ENCODE measurements at regions not wholly inside any gene's neighbourhood (a gene's known extent, or its start where the extent isn't known, plus 50 kb on each side); places are given as distances from the start of the nearest gene placed in this dataset.

DNA sequence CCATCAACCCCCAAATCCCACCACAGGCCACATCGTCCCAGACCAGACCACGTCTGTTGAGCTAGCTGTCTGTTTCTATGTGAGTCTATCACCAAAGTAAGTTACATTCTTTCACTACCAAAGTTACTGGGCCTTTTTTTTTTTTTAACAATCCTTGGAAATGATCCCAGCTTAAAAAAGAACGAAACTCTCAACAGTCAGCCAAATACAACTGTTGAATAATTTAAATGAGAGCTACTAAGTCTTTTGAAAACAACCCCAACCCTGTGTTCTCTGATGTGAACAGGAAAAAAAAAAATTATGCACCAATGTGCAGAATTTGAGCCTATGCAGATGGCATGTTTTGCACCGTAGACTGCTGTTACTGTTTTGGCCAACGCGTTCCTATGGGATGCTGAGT, 134.0 kb upstream of the ETS2 start:
- Histone ChIP-seq H3K9me2 (ENCODE audit: insufficient read depth, low read length) (no peaks in the 10 kb centered on the region), H3K27ac (ENCODE audit: low read depth, low read length, poor library complexity, severe bottlenecking) (no peak overlapping the region), H3K9me3 (ENCODE audit: low read length) (no peaks in the 10 kb centered on the region), H3K4me2 (ENCODE audit: low read length) (no peak overlapping the region), H3K4me1 (ENCODE audit: insufficient read depth, low read length, poor library complexity, severe bottlenecking) (no peaks in the 10 kb centered on the region), H3K79me2 (ENCODE audit: insufficient read depth, low read depth, low read length) (no peaks in the 10 kb centered on the region), H3K4me3 (ENCODE audit: low read depth, low read length, poor library complexity, severe bottlenecking) (no peak overlapping the region), H4K20me1 (ENCODE audit: insufficient read depth, low read length) (no peaks in the 10 kb centered on the region), H2AFZ (ENCODE audit: low read length) (no peak overlapping the region), H3K36me3 (ENCODE audit: insufficient read depth, low read length) (no peaks in the 10 kb centered on the region)
- TF ChIP-seq, protein P1, sequence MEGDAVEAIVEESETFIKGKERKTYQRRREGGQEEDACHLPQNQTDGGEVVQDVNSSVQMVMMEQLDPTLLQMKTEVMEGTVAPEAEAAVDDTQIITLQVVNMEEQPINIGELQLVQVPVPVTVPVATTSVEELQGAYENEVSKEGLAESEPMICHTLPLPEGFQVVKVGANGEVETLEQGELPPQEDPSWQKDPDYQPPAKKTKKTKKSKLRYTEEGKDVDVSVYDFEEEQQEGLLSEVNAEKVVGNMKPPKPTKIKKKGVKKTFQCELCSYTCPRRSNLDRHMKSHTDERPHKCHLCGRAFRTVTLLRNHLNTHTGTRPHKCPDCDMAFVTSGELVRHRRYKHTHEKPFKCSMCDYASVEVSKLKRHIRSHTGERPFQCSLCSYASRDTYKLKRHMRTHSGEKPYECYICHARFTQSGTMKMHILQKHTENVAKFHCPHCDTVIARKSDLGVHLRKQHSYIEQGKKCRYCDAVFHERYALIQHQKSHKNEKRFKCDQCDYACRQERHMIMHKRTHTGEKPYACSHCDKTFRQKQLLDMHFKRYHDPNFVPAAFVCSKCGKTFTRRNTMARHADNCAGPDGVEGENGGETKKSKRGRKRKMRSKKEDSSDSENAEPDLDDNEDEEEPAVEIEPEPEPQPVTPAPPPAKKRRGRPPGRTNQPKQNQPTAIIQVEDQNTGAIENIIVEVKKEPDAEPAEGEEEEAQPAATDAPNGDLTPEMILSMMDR (conservative IDR thresholded peaks at IDR 0.05; ENCODE audit: low read length) = no peak
- no peak for TF ChIP-seq EZH2phosphoT487 (IDR thresholded peaks at IDR 0.05; ENCODE audit: borderline replicate concordance, low read depth, low read length)
- intact Hi-C loops (cut with micrococcal nuclease; ENCODE audit: unreplicated experiment) = no loop called here
- DNase-seq (ENCODE audit: low spot score) = no peak
- ChIA-PET POLR2A (no interaction called here), CTCF (ENCODE audit: unreplicated experiment) (no interaction called here)
- BruUV-seq (replicated peaks) = no TSS peak

DNA sequence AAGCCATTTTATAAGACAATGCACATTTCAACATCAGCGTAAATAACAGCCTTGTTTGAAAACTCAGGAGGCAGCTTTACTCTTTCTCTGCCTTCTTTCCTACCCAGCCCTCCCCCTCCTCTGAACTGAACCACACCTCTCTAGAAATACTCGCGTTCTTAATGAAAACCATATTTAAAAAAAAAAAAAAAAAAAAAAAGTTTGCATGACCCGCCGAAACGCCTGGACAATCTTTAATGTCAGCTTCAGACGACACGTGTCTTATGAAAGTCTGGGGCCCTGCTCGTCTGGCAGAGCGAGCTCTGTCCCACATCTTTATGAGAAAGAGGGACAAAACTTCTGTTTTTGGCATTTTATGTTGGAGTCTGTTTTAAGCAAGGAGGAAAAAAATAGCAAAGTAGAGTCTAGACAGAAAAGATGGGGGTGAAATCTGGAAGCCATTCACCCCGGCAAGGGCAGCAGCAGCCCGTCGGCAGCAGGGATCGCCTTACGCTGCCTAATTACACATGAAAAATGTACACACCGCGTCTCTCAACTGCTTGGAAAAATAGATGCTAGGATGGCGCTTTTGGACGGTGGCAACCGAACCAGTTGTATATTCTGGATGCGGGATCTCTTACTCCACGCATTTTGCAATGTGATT, 130.4 kb upstream of the ETS2 start:
- intact Hi-C loops (cut with micrococcal nuclease; ENCODE audit: unreplicated experiment) = no loop called here
- Histone ChIP-seq H3K79me2 (ENCODE audit: insufficient read depth, low read depth, low read length) (no peaks in the 10 kb centered on the region), H3K4me2 (ENCODE audit: low read length) (no peak overlapping the region), H3K27ac (ENCODE audit: low read depth, low read length, poor library complexity, severe bottlenecking) (no peak overlapping the region), H2AFZ (ENCODE audit: low read length) (no peak overlapping the region), H3K4me3 (ENCODE audit: low read depth, low read length, poor library complexity, severe bottlenecking) (no peak overlapping the region), H4K20me1 (ENCODE audit: insufficient read depth, low read length) (no peaks in the 10 kb centered on the region), H3K36me3 (ENCODE audit: insufficient read depth, low read length) (no peaks in the 10 kb centered on the region), H3K9me3 (ENCODE audit: low read length) (no peaks in the 10 kb centered on the region), H3K9me2 (ENCODE audit: insufficient read depth, low read length) (no peaks in the 10 kb centered on the region), H3K4me1 (ENCODE audit: insufficient read depth, low read length, poor library complexity, severe bottlenecking) (no peaks in the 10 kb centered on the region)
- CTCF ChIA-PET (ENCODE audit: unreplicated experiment) = no interaction called here
- no peak for TF ChIP-seq EZH2phosphoT487 (IDR thresholded peaks at IDR 0.05; ENCODE audit: borderline replicate concordance, low read depth, low read length)
- TF ChIP-seq, protein P1 (conservative IDR thresholded peaks at IDR 0.05; ENCODE audit: low read length) = no peak
- POLR2A ChIA-PET = no interaction called here
- BruUV-seq (replicated peaks) = no TSS peak
- no peak for DNase-seq (ENCODE audit: low spot score)

DNA sequence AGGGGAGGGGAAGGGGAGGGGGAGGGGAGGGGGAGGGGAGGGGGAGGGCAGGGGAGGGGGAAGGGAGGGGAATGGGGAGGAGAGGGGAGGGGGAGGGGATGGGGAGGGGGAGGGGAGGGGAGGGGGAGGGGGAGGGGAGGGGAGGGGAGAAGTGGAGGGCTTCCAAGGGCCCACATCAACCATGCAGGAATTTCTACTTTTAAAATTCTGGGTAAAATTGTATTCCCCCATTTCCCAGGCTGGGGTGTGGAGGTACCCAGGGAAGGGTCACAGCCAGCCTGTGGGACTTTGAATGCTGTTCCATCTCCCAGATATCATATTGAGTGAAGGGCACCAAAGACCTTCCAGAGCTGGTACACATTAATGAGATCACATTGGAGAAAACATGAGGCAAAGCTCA, 126.9 kb upstream of the ETS2 start:
- intact Hi-C loops (cut with micrococcal nuclease; ENCODE audit: unreplicated experiment) = no loop called here
- BruUV-seq (replicated peaks) = no TSS peak
- POLR2A ChIA-PET = no interaction called here
- no peak for DNase-seq (ENCODE audit: low spot score)
- Histone ChIP-seq H3K79me2 (ENCODE audit: insufficient read depth, low read depth, low read length) (no peaks in the 10 kb centered on the region), H3K36me3 (ENCODE audit: insufficient read depth, low read length) (no peaks in the 10 kb centered on the region), H3K4me1 (ENCODE audit: insufficient read depth, low read length, poor library complexity, severe bottlenecking) (no peaks in the 10 kb centered on the region), H4K20me1 (ENCODE audit: insufficient read depth, low read length) (no peaks in the 10 kb centered on the region), H2AFZ (ENCODE audit: low read length) (no peak overlapping the region), H3K4me2 (ENCODE audit: low read length) (no peak overlapping the region), H3K9me3 (ENCODE audit: low read length) (no peaks in the 10 kb centered on the region), H3K27ac (ENCODE audit: low read depth, low read length, poor library complexity, severe bottlenecking) (no peak overlapping the region), H3K4me3 (ENCODE audit: low read depth, low read length, poor library complexity, severe bottlenecking) (no peak overlapping the region), H3K9me2 (ENCODE audit: insufficient read depth, low read length) (no peaks in the 10 kb centered on the region)
- CTCF ChIA-PET (ENCODE audit: unreplicated experiment) = no interaction called here
- no peak for TF ChIP-seq EZH2phosphoT487 (IDR thresholded peaks at IDR 0.05; ENCODE audit: borderline replicate concordance, low read depth, low read length)
- TF ChIP-seq, protein P1 (conservative IDR thresholded peaks at IDR 0.05; ENCODE audit: low read length) = no peak
